ENCODE measurements at regions not wholly inside any gene's neighbourhood (a gene's known extent, or its start where the extent isn't known, plus 50 kb on each side); places are given as distances from the start of the nearest gene placed in this dataset.

GRCh38 chr12:67496581-67496980 is 152.0 kb upstream of the DYRK2 start:
- no peak for DNase-seq (ENCODE audit: low read depth, low spot score)

GRCh38 chr12:67498991-67499390 is 149.6 kb upstream of the DYRK2 start:
- DNase-seq (ENCODE audit: low read depth, low spot score) = no peak

- DNase-seq (ENCODE audit: low read depth, low spot score) = no peak
Measured at GRCh38 chr12:67501362-67501761, 147.2 kb upstream of the DYRK2 start.

GRCh38 chr12:67504026-67504425 is 144.5 kb upstream of the DYRK2 start:
- DNase-seq (ENCODE audit: low read depth, low spot score) = no peak

GRCh38 chr12:67506739-67507138 is 141.8 kb upstream of the DYRK2 start:
- no peak for DNase-seq (ENCODE audit: low read depth, low spot score)

- DNase-seq (ENCODE audit: low read depth, low spot score) = no peak
Measured at GRCh38 chr12:67508830-67509229, 139.7 kb upstream of the DYRK2 start.

GRCh38 chr12:67509666-67510386 is 138.7 kb upstream of the DYRK2 start:
- no peak for DNase-seq (ENCODE audit: low read depth, low spot score)

- no peak for DNase-seq (ENCODE audit: low read depth, low spot score)
Measured at GRCh38 chr12:67512061-67512460, 136.5 kb upstream of the DYRK2 start.

GRCh38 chr12:67514502-67514901 is 134.0 kb upstream of the DYRK2 start:
- DNase-seq (ENCODE audit: low read depth, low spot score) = no peak

- no peak for DNase-seq (ENCODE audit: low read depth, low spot score)
Measured at GRCh38 chr12:67515679-67516340, 132.7 kb upstream of the DYRK2 start.

GRCh38 chr12:67517181-67517887 is 131.2 kb upstream of the DYRK2 start:
- DNase-seq (ENCODE audit: low read depth, low spot score) = no peak

- DNase-seq (ENCODE audit: low read depth, low spot score) = peak; percentile 89
Measured at GRCh38 chr12:67519484-67520433, 128.8 kb upstream of the DYRK2 start.

- DNase-seq (ENCODE audit: low read depth, low spot score) = no peak
Measured at GRCh38 chr12:67520606-67521005, 127.9 kb upstream of the DYRK2 start.

- no peak for DNase-seq (ENCODE audit: low read depth, low spot score)
Measured at GRCh38 chr12:67522222-67522621, 126.3 kb upstream of the DYRK2 start.

GRCh38 chr12:67523538-67523937 is 125.0 kb upstream of the DYRK2 start:
- no peak for DNase-seq (ENCODE audit: low read depth, low spot score)

GRCh38 chr12:67524861-67525616 is 123.5 kb upstream of the DYRK2 start:
- no peak for DNase-seq (ENCODE audit: low read depth, low spot score)

GRCh38 chr12:67525617-67525884 is 123.0 kb upstream of the DYRK2 start:
- peak; percentile 56 for DNase-seq (ENCODE audit: low read depth, low spot score)

GRCh38 chr12:67526129-67526528 is 122.4 kb upstream of the DYRK2 start:
- DNase-seq (ENCODE audit: low read depth, low spot score) = no peak

GRCh38 chr12:67531051-67531450 is 117.5 kb upstream of the DYRK2 start:
- DNase-seq (ENCODE audit: low read depth, low spot score) = no peak

GRCh38 chr12:67531501-67531900 is 117.0 kb upstream of the DYRK2 start:
- DNase-seq (ENCODE audit: low read depth, low spot score) = no peak

- no peak for DNase-seq (ENCODE audit: low read depth, low spot score)
Measured at GRCh38 chr12:67533159-67533558, 115.4 kb upstream of the DYRK2 start.

Measured in iPS DF 19.7 (cell line).